ENCODE measurements at regions not wholly inside any gene's neighbourhood (a gene's known extent, or its start where the extent isn't known, plus 50 kb on each side); places are given as distances from the start of the nearest gene placed in this dataset.

DNA sequence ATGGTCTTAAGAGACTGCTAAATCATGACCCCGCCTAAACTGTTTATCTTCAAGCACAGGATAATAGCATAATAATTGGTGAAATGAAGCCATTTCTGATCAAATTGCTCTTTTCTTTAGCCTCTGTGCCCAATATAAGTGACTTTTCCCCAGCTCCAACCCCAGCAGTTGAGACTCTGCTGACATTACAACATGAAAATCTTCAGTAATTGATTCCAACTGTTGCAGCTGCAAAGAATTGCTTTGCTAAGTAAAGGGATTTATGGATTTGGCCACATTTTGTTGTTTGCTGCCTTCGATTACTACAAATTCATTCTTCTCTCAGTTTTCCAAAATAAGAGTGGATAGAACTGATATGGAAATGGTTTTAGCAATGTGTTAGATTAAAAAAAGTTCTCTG is 576.7 kb upstream of the LRRC4C start:
- H3K27ac ChIP-seq = no peak overlapping the region
- intact Hi-C loops (cut with DNase I; ENCODE audit: low total_unique reads) = no loop called here
- no peaks in the 10 kb centered on the region for H3K4me1 ChIP-seq
- no peaks in the 10 kb centered on the region for H3K27me3 ChIP-seq
- H3K4me3 ChIP-seq = no peak overlapping the region
- no peak for DNase-seq
- no peaks in the 10 kb centered on the region for H3K9me3 ChIP-seq
- TF ChIP-seq POLR2A (IDR thresholded peaks at IDR 0.05) = no peak
- TF ChIP-seq, protein P1, sequence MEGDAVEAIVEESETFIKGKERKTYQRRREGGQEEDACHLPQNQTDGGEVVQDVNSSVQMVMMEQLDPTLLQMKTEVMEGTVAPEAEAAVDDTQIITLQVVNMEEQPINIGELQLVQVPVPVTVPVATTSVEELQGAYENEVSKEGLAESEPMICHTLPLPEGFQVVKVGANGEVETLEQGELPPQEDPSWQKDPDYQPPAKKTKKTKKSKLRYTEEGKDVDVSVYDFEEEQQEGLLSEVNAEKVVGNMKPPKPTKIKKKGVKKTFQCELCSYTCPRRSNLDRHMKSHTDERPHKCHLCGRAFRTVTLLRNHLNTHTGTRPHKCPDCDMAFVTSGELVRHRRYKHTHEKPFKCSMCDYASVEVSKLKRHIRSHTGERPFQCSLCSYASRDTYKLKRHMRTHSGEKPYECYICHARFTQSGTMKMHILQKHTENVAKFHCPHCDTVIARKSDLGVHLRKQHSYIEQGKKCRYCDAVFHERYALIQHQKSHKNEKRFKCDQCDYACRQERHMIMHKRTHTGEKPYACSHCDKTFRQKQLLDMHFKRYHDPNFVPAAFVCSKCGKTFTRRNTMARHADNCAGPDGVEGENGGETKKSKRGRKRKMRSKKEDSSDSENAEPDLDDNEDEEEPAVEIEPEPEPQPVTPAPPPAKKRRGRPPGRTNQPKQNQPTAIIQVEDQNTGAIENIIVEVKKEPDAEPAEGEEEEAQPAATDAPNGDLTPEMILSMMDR (IDR thresholded peaks at IDR 0.05) = no peak
- no peaks in the 10 kb centered on the region for H3K36me3 ChIP-seq

GRCh38 chr11:42043312-42043711 is 583.9 kb upstream of the LRRC4C start:
- intact Hi-C loops (cut with DNase I; ENCODE audit: low total_unique reads) = no loop called here

GRCh38 chr11:42047637-42048555 is 588.4 kb upstream of the LRRC4C start:
- TF ChIP-seq, protein P1 (IDR thresholded peaks at IDR 0.05) = no peak
- TF ChIP-seq POLR2A (IDR thresholded peaks at IDR 0.05) = no peak
- no peaks in the 10 kb centered on the region for H3K36me3 ChIP-seq
- no peak overlapping the region for H3K27ac ChIP-seq
- no peak for DNase-seq
- intact Hi-C loops (cut with DNase I; ENCODE audit: low total_unique reads) = no loop called here
- H3K4me1 ChIP-seq = no peaks in the 10 kb centered on the region
- no peaks in the 10 kb centered on the region for H3K27me3 ChIP-seq
- no peak overlapping the region for H3K4me3 ChIP-seq
- no peaks in the 10 kb centered on the region for H3K9me3 ChIP-seq

More at GRCh38 chr11:42043312-42043711, 583.9 kb upstream of the LRRC4C start:
- Histone ChIP-seq H3K4me1 (no peaks in the 10 kb centered on the region), H3K27me3 (no peaks in the 10 kb centered on the region), H3K27ac (no peak overlapping the region), H3K4me3 (no peak overlapping the region), H3K36me3 (no peaks in the 10 kb centered on the region), H3K9me3 (no peaks in the 10 kb centered on the region)
- DNase-seq = no peak
- TF ChIP-seq, protein P1 (IDR thresholded peaks at IDR 0.05) = no peak
- no peak for TF ChIP-seq POLR2A (IDR thresholded peaks at IDR 0.05)

DNA sequence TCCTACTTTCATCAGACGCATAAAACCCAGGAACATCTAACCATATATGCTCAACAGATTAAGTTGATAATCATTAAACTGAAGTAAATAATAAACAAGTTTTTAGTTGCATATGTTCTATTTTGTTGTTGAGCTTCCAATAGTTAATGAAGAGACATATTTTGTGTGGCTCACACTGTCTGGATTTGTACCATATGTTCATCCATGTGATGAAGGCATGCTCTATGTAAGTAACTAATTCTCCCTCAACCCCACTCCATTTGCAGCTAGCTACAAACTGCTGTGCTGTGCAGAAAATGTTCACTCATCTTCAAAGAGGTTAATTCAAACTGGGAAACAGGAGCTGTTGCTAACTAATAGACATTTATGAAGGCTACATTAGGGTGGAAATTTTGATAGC is 589.7 kb upstream of the LRRC4C start:
- no peak for DNase-seq
- H3K9me3 ChIP-seq = no peaks in the 10 kb centered on the region
- intact Hi-C loops (cut with DNase I; ENCODE audit: low total_unique reads) = no loop called here
- H3K36me3 ChIP-seq = no peaks in the 10 kb centered on the region
- no peak for TF ChIP-seq POLR2A (IDR thresholded peaks at IDR 0.05)
- TF ChIP-seq, protein P1 (IDR thresholded peaks at IDR 0.05) = no peak
- no peaks in the 10 kb centered on the region for H3K27me3 ChIP-seq
- no peak overlapping the region for H3K27ac ChIP-seq
- H3K4me3 ChIP-seq = no peak overlapping the region
- no peaks in the 10 kb centered on the region for H3K4me1 ChIP-seq

- H3K27me3 ChIP-seq = no peaks in the 10 kb centered on the region
- H3K4me3 ChIP-seq = no peak overlapping the region
- no peak overlapping the region for H3K27ac ChIP-seq
- intact Hi-C loops (cut with DNase I; ENCODE audit: low total_unique reads) = no loop called here
- no peak for TF ChIP-seq POLR2A (IDR thresholded peaks at IDR 0.05)
- TF ChIP-seq, protein P1 (IDR thresholded peaks at IDR 0.05) = no peak
- no peaks in the 10 kb centered on the region for H3K36me3 ChIP-seq
- no peaks in the 10 kb centered on the region for H3K4me1 ChIP-seq
- no peaks in the 10 kb centered on the region for H3K9me3 ChIP-seq
- DNase-seq = no peak
These were observed 590.2 kb upstream of the LRRC4C start for GRCh38 chr11:42049650-42050049.

Measured in uterus (tissue), 3 donors.